Smooth muscle cell (in vitro differentiated cells): ENCODE measurements at regions not wholly inside any gene's neighbourhood (a gene's known extent, or its start where the extent isn't known, plus 50 kb on each side); places are given as distances from the start of the nearest gene placed in this dataset.

Experiments used
- DNase-seq: peaks from one replicate; lab custom pipeline; 2025; ENCODE audit not compliant: unreplicated experiment; lab: John Stamatoyannopoulos, UW
- H2AFZ ChIP-seq: fragments of 200-600 bp; sonication (generic); 2 replicates; pipeline ENCODE4 v1.6.0; 2016; ENCODE audit warnings: antibody characterized with exemption, low read depth, mild to moderate bottlenecking
- H3F3A ChIP-seq: fragments of 200-600 bp; sonication (generic); 2 replicates; pipeline ENCODE4 v1.6.0; 2017; ENCODE audit warnings: antibody characterized with exemption, low read depth
- H3K27ac ChIP-seq: fragments of 200-600 bp; sonication (generic); 2 replicates; pipeline ENCODE4 v1.5.1; 2016; ENCODE audit warnings: low read depth, mild to moderate bottlenecking
- H3K27me3 ChIP-seq: fragments of 200-600 bp; sonication (generic); 2 replicates; pipeline ENCODE4 v1.6.1; 2016; ENCODE audit warnings: low read depth, mild to moderate bottlenecking
- H3K36me3 ChIP-seq: fragments of 200-600 bp; sonication (generic); 2 replicates; pipeline ENCODE4 v1.5.1; 2016; ENCODE audit warnings: low read depth
- H3K4me1 ChIP-seq: fragments of 200-600 bp; sonication (generic); 2 replicates; pipeline ENCODE4 v1.5.1; 2016; ENCODE audit warnings: low read depth
- H3K4me2 ChIP-seq: fragments of 200-600 bp; sonication (generic); 2 replicates; pipeline ENCODE4 v1.6.0; 2016; ENCODE audit warnings: mild to moderate bottlenecking
- H3K4me3 ChIP-seq: fragments of 200-600 bp; sonication (generic); 2 replicates; pipeline ENCODE4 v1.5.1; 2016; ENCODE audit warnings: mild to moderate bottlenecking
- H3K79me2 ChIP-seq: fragments of 200-600 bp; sonication (generic); 2 replicates; pipeline ENCODE4 v1.6.0; 2016; ENCODE audit warnings: low read depth, mild to moderate bottlenecking
- H3K9ac ChIP-seq: fragments of 200-600 bp; sonication (generic); 2 replicates; pipeline ENCODE4 v1.6.0; 2016; ENCODE audit warnings: low read depth
- H3K9me3 ChIP-seq: fragments of 200-600 bp; sonication (generic); replicated peaks from 2 replicates; pipeline ENCODE4 v1.5.1; 2016; ENCODE audit warnings: low read depth
- H4K20me1 ChIP-seq: fragments of 200-600 bp; sonication (generic); 2 replicates; pipeline ENCODE4 v1.6.0; 2016; ENCODE audit warnings: low read depth
- CTCF ChIP-seq: fragments of 200-600 bp; sonication (generic); IDR thresholded peaks from 2 replicates; pipeline ENCODE4 v1.5.1; 2017; ENCODE audit warnings: borderline replicate concordance, mild to moderate bottlenecking, antibody characterized with exemption; ENCODE audit not compliant: insufficient read depth, poor library complexity, severe bottlenecking
- WGBS: methylation state at CpG from one replicate; pipeline ENCODE4 v1.1.7; 2016; ENCODE audit warnings: low lambda C conversion rate; 5-methylcytosine and 5-hydroxymethylcytosine counted together

- no peak for DNase-seq
- no peaks in the 10 kb centered on the region for H3K9me3 ChIP-seq
- no peak for TF ChIP-seq CTCF
- no peaks in the 10 kb centered on the region for H3K27me3 ChIP-seq
- no peaks in the 10 kb centered on the region for H4K20me1 ChIP-seq
- H3K27ac ChIP-seq, result no peak overlapping the region
- no peak overlapping the region for H2AFZ ChIP-seq
- H3K79me2 ChIP-seq, result no peaks in the 10 kb centered on the region
- H3K4me3 ChIP-seq, result no peak overlapping the region
- peaks cover under 1% of the 10 kb centered on the region for H3F3A ChIP-seq
- H3K9ac ChIP-seq, result no peak overlapping the region
- H3K36me3 ChIP-seq, result no peaks in the 10 kb centered on the region
- no peaks in the 10 kb centered on the region for H3K4me1 ChIP-seq
- no peak overlapping the region for H3K4me2 ChIP-seq
These were observed 194.4 kb downstream of the CXCL12 start for GRCh38 chr10:44190541-44190940.

GRCh38 chr10:44186821-44187220, 198.1 kb downstream of the CXCL12 start:
- WGBS, result 100% methylated on average over 1 of the region's 1 CpG
- TF ChIP-seq CTCF, result no peak
- Histone ChIP-seq H3K4me2 (no peak overlapping the region), H3K4me3 (no peak overlapping the region), H3K9me3 (no peaks in the 10 kb centered on the region), H3K36me3 (no peaks in the 10 kb centered on the region), H2AFZ (no peak overlapping the region), H3K79me2 (no peaks in the 10 kb centered on the region), H4K20me1 (no peaks in the 10 kb centered on the region), H3K27me3 (no peaks in the 10 kb centered on the region), H3K27ac (no peak overlapping the region), H3K4me1 (no peaks in the 10 kb centered on the region), H3F3A (no peaks in the 10 kb centered on the region), H3K9ac (no peak overlapping the region)
- DNase-seq, result no peak

- no peak for TF ChIP-seq CTCF
- H3F3A ChIP-seq, result no peaks in the 10 kb centered on the region
- WGBS, result 69% methylated on average over 2 of the region's 2 CpGs
These were observed 198.7 kb downstream of the CXCL12 start for GRCh38 chr10:44186150-44186549.

GRCh38 chr10:44185315-44185666, 199.6 kb downstream of the CXCL12 start:
- Histone ChIP-seq H3K4me3 (no peak overlapping the region), H3K27ac (no peak overlapping the region), H3K9ac (no peak overlapping the region), H3K4me2 (no peak overlapping the region), H3K27me3 (no peaks in the 10 kb centered on the region), H3F3A (no peaks in the 10 kb centered on the region), H4K20me1 (no peaks in the 10 kb centered on the region), H3K9me3 (no peaks in the 10 kb centered on the region), H3K36me3 (no peaks in the 10 kb centered on the region), H3K4me1 (no peaks in the 10 kb centered on the region), H2AFZ (no peak overlapping the region), H3K79me2 (no peaks in the 10 kb centered on the region)
- no peak for TF ChIP-seq CTCF
- DNase-seq, result no peak
- WGBS, result 72% methylated on average over 6 of the region's 6 CpGs

More at GRCh38 chr10:44186150-44186549, 198.7 kb downstream of the CXCL12 start:
- Histone ChIP-seq H3K4me2 (no peak overlapping the region), H3K79me2 (no peaks in the 10 kb centered on the region), H3K9ac (no peak overlapping the region), H3K9me3 (no peaks in the 10 kb centered on the region), H3K27me3 (no peaks in the 10 kb centered on the region), H3K4me1 (no peaks in the 10 kb centered on the region), H3K4me3 (no peak overlapping the region), H3K36me3 (no peaks in the 10 kb centered on the region), H2AFZ (no peak overlapping the region), H3K27ac (no peak overlapping the region), H4K20me1 (no peaks in the 10 kb centered on the region)
- no peak for DNase-seq
